Neural progenitor cell (in vitro differentiated cells): ENCODE measurements at regions not wholly inside any gene's neighbourhood (a gene's known extent, or its start where the extent isn't known, plus 50 kb on each side); places are given as distances from the start of the nearest gene placed in this dataset.
A peak's percentile ranks its signal among the peaks of the same experiment; 100 is the strongest.

Source experiments
- DNase-seq: peaks from one replicate; pipeline ENCODE4 v3.0.0-alpha.2; 2016; ENCODE audit warnings: low spot score
- H2AFZ ChIP-seq: fragments of 200-600 bp; sonication (generic); replicated peaks from 2 replicates; pipeline ENCODE4 v1.6.1; 2016; ENCODE audit warnings: antibody characterized with exemption
- H3F3A ChIP-seq: fragments of 200-600 bp; sonication (generic); 2 replicates; pipeline ENCODE4 v1.6.1; 2016; ENCODE audit warnings: antibody characterized with exemption, low read depth
- H3K27ac ChIP-seq: fragments of 200-600 bp; sonication (generic); 2 replicates; pipeline ENCODE4 v1.5.1; 2016; ENCODE audit warnings: mild to moderate bottlenecking
- H3K27me3 ChIP-seq: fragments of 200-600 bp; sonication (generic); 2 replicates; pipeline ENCODE4 v1.6.1; 2016; ENCODE audit warnings: mild to moderate bottlenecking, moderate library complexity
- H3K36me3 ChIP-seq: fragments of 200-600 bp; sonication (generic); 2 replicates; pipeline ENCODE4 v1.5.1; 2016
- H3K4me1 ChIP-seq: fragments of 200-600 bp; sonication (generic); 2 replicates; pipeline ENCODE4 v1.6.1; 2016; ENCODE audit warnings: mixed run types
- H3K4me2 ChIP-seq: fragments of 200-600 bp; sonication (generic); 2 replicates; pipeline ENCODE4 v1.6.1; 2016
- H3K4me3 ChIP-seq: fragments of 200-600 bp; sonication (generic); 2 replicates; pipeline ENCODE4 v1.5.1; 2016
- H3K79me2 ChIP-seq: fragments of 200-600 bp; sonication (generic); 2 replicates; pipeline ENCODE4 v1.6.1; 2016; ENCODE audit warnings: low read depth
- H3K9ac ChIP-seq: fragments of 200-600 bp; sonication (generic); 2 replicates; pipeline ENCODE4 v1.6.1; 2016
- H3K9me3 ChIP-seq: fragments of 200-600 bp; sonication (generic); 2 replicates; pipeline ENCODE4 v1.5.1; 2016; ENCODE audit warnings: low read depth
- H4K20me1 ChIP-seq: fragments of 200-600 bp; sonication (generic); 2 replicates; pipeline ENCODE4 v1.6.1; 2016; ENCODE audit warnings: low read depth
- H3K27ac Mint-ChIP-seq: 3 replicates; pipeline ENCODE4 v1.8.0; 2021; ENCODE audit warnings: mixed read lengths
- H3K27me3 Mint-ChIP-seq: 2 replicates; pipeline ENCODE4 v1.8.0; 2022; ENCODE audit warnings: low read depth, mild to moderate bottlenecking, inconsistent platforms, moderate library complexity, mixed read lengths; ENCODE audit not compliant: insufficient read depth
- H3K36me3 Mint-ChIP-seq: 3 replicates; pipeline ENCODE4 v1.8.0; 2021; ENCODE audit warnings: mixed read lengths
- H3K4me1 Mint-ChIP-seq: 3 replicates; pipeline ENCODE4 v1.8.0; 2021; ENCODE audit warnings: mixed read lengths
- H3K4me3 Mint-ChIP-seq: 3 replicates; pipeline ENCODE4 v1.8.0; 2021; ENCODE audit warnings: mild to moderate bottlenecking, moderate library complexity, mixed read lengths
- H3K9me3 Mint-ChIP-seq: 3 replicates; pipeline ENCODE4 v1.8.0; 2020; ENCODE audit warnings: mixed read lengths
- EZH2 ChIP-seq: fragments of 200-600 bp; sonication (generic); IDR thresholded peaks from 2 replicates; pipeline ENCODE4 v1.6.1; 2017; ENCODE audit warnings: antibody characterized with exemption, mild to moderate bottlenecking, moderate library complexity
- EZH2phosphoT487 ChIP-seq: fragments of 200-600 bp; sonication (generic); IDR thresholded peaks from 2 replicates; pipeline ENCODE4 v1.6.1; 2017; ENCODE audit warnings: antibody characterized with exemption
- TF ChIP-seq, protein P1 (sequence below): fragments of 200-600 bp; sonication (generic); IDR thresholded peaks from 2 replicates; pipeline ENCODE4 v1.5.1; 2017; ENCODE audit warnings: antibody characterized with exemption, mild to moderate bottlenecking

DNA sequence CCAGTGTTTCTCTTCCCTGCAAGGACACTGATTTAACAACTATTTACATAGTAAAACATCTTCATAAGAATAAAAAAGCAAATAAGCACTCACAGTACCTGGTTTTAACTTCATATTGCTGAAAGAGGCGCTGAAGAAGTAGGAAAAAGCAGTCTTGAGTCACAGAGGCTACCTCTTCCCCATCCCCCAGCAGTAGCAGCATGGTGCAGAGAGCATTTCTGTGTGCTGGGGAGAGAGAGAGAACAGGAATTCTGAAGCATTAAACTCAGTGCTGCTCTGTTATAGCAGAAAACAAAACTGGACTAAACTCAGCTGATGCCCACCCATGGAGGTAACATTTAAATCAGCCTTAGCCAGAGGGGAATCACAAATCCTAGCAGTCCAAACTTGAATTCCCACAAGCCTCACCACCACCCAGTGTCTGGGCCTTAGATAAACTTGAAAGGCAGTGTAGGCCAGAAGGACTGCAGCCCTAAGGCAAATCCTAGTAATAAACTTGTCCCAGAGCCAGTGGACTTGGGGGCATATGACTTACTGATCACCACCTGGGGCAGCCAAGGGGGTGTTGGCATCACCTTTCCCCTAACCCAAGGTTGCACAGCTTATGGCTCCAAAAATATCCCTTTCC, 321.8 kb upstream of the CWC22 start:
- peak overlapping the region; percentile 73 for H2AFZ ChIP-seq
- Mint-ChIP-seq H3K4me3 (no peak overlapping the region), H3K27me3 (no peaks in the 10 kb centered on the region), H3K27ac (no peak overlapping the region), H3K9me3 (peaks cover 5% of the 10 kb centered on the region), H3K36me3 (no peaks in the 10 kb centered on the region), H3K4me1 (peaks cover 3% of the 10 kb centered on the region)
- H3K27ac ChIP-seq: no peak overlapping the region
- no peak overlapping the region for H3K9ac ChIP-seq
- H3K4me3 ChIP-seq: no peak overlapping the region
- DNase-seq: peak; percentile 6
- no peaks in the 10 kb centered on the region for H3K9me3 ChIP-seq
- H3K79me2 ChIP-seq: no peaks in the 10 kb centered on the region
- no peaks in the 10 kb centered on the region for H4K20me1 ChIP-seq
- H3K27me3 ChIP-seq: no peaks in the 10 kb centered on the region
- no peaks in the 10 kb centered on the region for H3K36me3 ChIP-seq
- no peaks in the 10 kb centered on the region for H3K4me1 ChIP-seq
- H3K4me2 ChIP-seq: no peak overlapping the region
- H3F3A ChIP-seq: no peaks in the 10 kb centered on the region
- TF ChIP-seq, protein P1, sequence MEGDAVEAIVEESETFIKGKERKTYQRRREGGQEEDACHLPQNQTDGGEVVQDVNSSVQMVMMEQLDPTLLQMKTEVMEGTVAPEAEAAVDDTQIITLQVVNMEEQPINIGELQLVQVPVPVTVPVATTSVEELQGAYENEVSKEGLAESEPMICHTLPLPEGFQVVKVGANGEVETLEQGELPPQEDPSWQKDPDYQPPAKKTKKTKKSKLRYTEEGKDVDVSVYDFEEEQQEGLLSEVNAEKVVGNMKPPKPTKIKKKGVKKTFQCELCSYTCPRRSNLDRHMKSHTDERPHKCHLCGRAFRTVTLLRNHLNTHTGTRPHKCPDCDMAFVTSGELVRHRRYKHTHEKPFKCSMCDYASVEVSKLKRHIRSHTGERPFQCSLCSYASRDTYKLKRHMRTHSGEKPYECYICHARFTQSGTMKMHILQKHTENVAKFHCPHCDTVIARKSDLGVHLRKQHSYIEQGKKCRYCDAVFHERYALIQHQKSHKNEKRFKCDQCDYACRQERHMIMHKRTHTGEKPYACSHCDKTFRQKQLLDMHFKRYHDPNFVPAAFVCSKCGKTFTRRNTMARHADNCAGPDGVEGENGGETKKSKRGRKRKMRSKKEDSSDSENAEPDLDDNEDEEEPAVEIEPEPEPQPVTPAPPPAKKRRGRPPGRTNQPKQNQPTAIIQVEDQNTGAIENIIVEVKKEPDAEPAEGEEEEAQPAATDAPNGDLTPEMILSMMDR: no peak
- TF ChIP-seq EZH2phosphoT487: no peak

DNA sequence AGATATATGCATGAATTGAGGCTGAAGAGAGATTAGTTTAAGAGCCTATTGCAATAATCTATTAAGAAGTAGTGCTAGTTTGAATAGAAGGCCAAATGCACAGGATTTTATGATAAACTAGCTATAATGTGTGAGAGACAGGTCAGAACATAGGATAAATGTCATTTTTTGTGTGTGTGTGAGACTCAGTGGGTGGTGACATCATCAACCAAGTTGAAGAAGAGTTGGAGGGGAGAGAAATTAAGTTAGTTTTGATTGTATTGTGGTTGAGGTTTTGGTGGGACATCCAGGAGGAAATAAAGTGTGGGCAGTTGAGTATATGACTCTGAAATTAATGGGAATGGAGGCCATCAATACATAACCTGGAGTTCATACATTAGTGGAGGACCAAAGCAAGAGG, 320.1 kb upstream of the CWC22 start:
- no peaks in the 10 kb centered on the region for H3F3A ChIP-seq
- no peaks in the 10 kb centered on the region for H3K27me3 ChIP-seq
- no peaks in the 10 kb centered on the region for H4K20me1 ChIP-seq
- H3K9me3 ChIP-seq: no peaks in the 10 kb centered on the region
- no peaks in the 10 kb centered on the region for H3K36me3 ChIP-seq
- H3K79me2 ChIP-seq: no peaks in the 10 kb centered on the region
- no peaks in the 10 kb centered on the region for H3K27me3 Mint-ChIP-seq
- H3K4me1 Mint-ChIP-seq: peaks cover 3% of the 10 kb centered on the region
- no peak overlapping the region for H2AFZ ChIP-seq
- no peak for DNase-seq
- H3K4me2 ChIP-seq: no peak overlapping the region
- no peak overlapping the region for H3K27ac ChIP-seq
- no peak overlapping the region for H3K4me3 Mint-ChIP-seq
- no peaks in the 10 kb centered on the region for H3K36me3 Mint-ChIP-seq
- no peak overlapping the region for H3K4me3 ChIP-seq
- H3K9ac ChIP-seq: no peak overlapping the region
- H3K9me3 Mint-ChIP-seq: peaks cover 5% of the 10 kb centered on the region
- no peaks in the 10 kb centered on the region for H3K4me1 ChIP-seq
- no peak overlapping the region for H3K27ac Mint-ChIP-seq
- TF ChIP-seq EZH2: no peak
- TF ChIP-seq EZH2phosphoT487: no peak
- TF ChIP-seq, protein P1: no peak

DNA sequence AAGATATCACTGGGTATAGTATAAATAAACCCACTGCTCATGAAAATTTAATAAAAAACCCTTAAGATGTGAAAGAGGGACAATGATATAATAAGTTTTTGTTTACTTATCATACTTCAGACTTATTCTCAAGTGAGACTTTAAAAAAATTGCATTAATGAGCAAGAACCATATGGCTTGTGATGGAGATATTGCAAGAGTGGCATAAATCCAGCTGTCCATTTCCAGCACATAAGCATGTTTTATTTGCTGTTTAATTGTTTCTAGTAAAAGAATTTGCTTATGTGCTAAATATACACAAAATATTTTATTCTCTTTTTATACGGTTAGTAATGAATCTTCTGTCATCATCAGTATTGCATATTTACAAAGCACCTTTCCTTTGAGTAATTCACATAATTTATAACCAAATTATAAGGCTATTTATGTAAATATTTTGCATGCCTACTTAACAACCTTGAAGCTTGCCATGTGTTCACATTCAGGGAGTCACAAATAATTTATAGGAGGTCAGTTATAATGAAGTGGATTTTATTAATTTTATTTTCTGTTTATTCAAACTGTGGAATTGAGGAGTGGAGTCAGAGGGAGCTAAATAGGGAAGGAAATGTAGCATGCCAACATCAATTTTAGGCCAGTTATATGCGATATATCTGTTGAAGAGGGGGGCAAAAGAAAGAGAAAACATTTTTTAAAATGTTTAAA, 318.5 kb upstream of the CWC22 start:
- Histone ChIP-seq H3K4me1 (no peaks in the 10 kb centered on the region), H2AFZ (no peak overlapping the region), H3K9ac (no peak overlapping the region), H3K79me2 (no peaks in the 10 kb centered on the region), H3K4me2 (no peak overlapping the region), H3K9me3 (no peaks in the 10 kb centered on the region), H3K36me3 (no peaks in the 10 kb centered on the region), H3F3A (no peaks in the 10 kb centered on the region), H3K27me3 (no peaks in the 10 kb centered on the region), H3K27ac (no peak overlapping the region), H4K20me1 (no peaks in the 10 kb centered on the region), H3K4me3 (no peak overlapping the region)
- Mint-ChIP-seq H3K27ac (no peak overlapping the region), H3K9me3 (no peaks in the 10 kb centered on the region), H3K4me1 (peaks cover 3% of the 10 kb centered on the region), H3K27me3 (no peaks in the 10 kb centered on the region), H3K36me3 (no peaks in the 10 kb centered on the region), H3K4me3 (no peak overlapping the region)
- DNase-seq: no peak
- TF ChIP-seq, protein P1: no peak
- TF ChIP-seq EZH2: no peak
- TF ChIP-seq EZH2phosphoT487: no peak
